H9 (cell line): ENCODE measurements at regions not wholly inside any gene's neighbourhood (a gene's known extent, or its start where the extent isn't known, plus 50 kb on each side); places are given as distances from the start of the nearest gene placed in this dataset.

ENCODE experiments used
- DNase-seq: peaks from one replicate; pipeline ENCODE4 v3.0.0-alpha.2; 2017
- H2AFZ ChIP-seq: one replicate; pipeline ENCODE4 v1.6.1; 2013; ENCODE audit warnings: mild to moderate bottlenecking, low read length, control low read depth, moderate library complexity
- H2AK5ac ChIP-seq: 2 replicates; pipeline ENCODE4 v1.6.1; 2013; ENCODE audit warnings: low read length, control low read depth, mixed read lengths; ENCODE audit not compliant: insufficient read length
- H2BK120ac ChIP-seq: one replicate; pipeline ENCODE4 v1.6.1; 2013; ENCODE audit warnings: low read depth, mild to moderate bottlenecking, low read length, control low read depth, inconsistent platforms; ENCODE audit not compliant: poor library complexity, severe bottlenecking
- H2BK12ac ChIP-seq: 2 replicates; pipeline ENCODE4 v1.6.1; 2013; ENCODE audit warnings: low read length, control low read depth, mixed read lengths, low read depth; ENCODE audit not compliant: insufficient read length
- H2BK15ac ChIP-seq: 2 replicates; pipeline ENCODE4 v1.6.1; 2013; ENCODE audit warnings: low read depth, low read length, control low read depth
- H2BK20ac ChIP-seq: one replicate; pipeline ENCODE4 v1.6.1; 2013; ENCODE audit warnings: low read depth, mild to moderate bottlenecking, low read length, control low read depth, inconsistent platforms; ENCODE audit not compliant: poor library complexity, severe bottlenecking
- H2BK5ac ChIP-seq: 2 replicates; pipeline ENCODE4 v1.6.1; 2013; ENCODE audit warnings: low read length, control low read depth, mixed read lengths; ENCODE audit not compliant: insufficient read length
- H3K14ac ChIP-seq: 2 replicates; pipeline ENCODE4 v1.6.1; 2013; ENCODE audit warnings: low read length, control low read depth; ENCODE audit not compliant: insufficient read depth
- H3K18ac ChIP-seq: 2 replicates; pipeline ENCODE4 v1.6.1; 2013; ENCODE audit warnings: low read depth, mild to moderate bottlenecking, mixed read lengths, low read length, control low read depth; ENCODE audit not compliant: insufficient read length
- H3K23ac ChIP-seq: 2 replicates; pipeline ENCODE4 v1.6.1; 2013; ENCODE audit warnings: low read length, control low read depth, mixed read lengths, low read depth; ENCODE audit not compliant: insufficient read length
- H3K23me2 ChIP-seq: 2 replicates; pipeline ENCODE4 v1.6.1; 2013; ENCODE audit warnings: low read depth, mild to moderate bottlenecking, mixed read lengths, low read length, control low read depth; ENCODE audit not compliant: insufficient read length, poor library complexity, severe bottlenecking
- H3K27ac ChIP-seq: 2 replicates; pipeline ENCODE4 v1.5.1; 2013; ENCODE audit warnings: low read length, control low read depth, mixed read lengths, low read depth; ENCODE audit not compliant: insufficient read length
- H3K27me3 ChIP-seq: 2 replicates; pipeline ENCODE4 v1.6.1; 2013; ENCODE audit warnings: low read length, control low read depth, inconsistent platforms; ENCODE audit not compliant: insufficient read depth
- H3K4ac ChIP-seq: 2 replicates; pipeline ENCODE4 v1.6.1; 2013; ENCODE audit warnings: low read depth, mild to moderate bottlenecking, control low read depth, inconsistent platforms, low read length, moderate library complexity
- H3K4me1 ChIP-seq: 2 replicates; pipeline ENCODE4 v1.6.1; 2013; ENCODE audit warnings: low read length, control low read depth, inconsistent platforms; ENCODE audit not compliant: insufficient read depth
- H3K4me2 ChIP-seq: 2 replicates; pipeline ENCODE4 v1.6.1; 2013; ENCODE audit warnings: low read length, control low read depth, mixed read lengths; ENCODE audit not compliant: insufficient read length, insufficient read depth
- H3K56ac ChIP-seq: 2 replicates; pipeline ENCODE4 v1.6.1; 2013; ENCODE audit warnings: low read depth, mild to moderate bottlenecking, mixed read lengths, low read length, control low read depth; ENCODE audit not compliant: insufficient read length
- H3K79me1 ChIP-seq: 2 replicates; pipeline ENCODE4 v1.6.1; 2013; ENCODE audit warnings: low read depth, mild to moderate bottlenecking, moderate library complexity, low read length, control low read depth, inconsistent platforms; ENCODE audit not compliant: insufficient read depth, poor library complexity, severe bottlenecking
- H3K79me2 ChIP-seq: 2 replicates; pipeline ENCODE4 v1.6.1; 2013; ENCODE audit warnings: low read length, control low read depth, inconsistent platforms; ENCODE audit not compliant: insufficient read depth
- H3K9ac ChIP-seq: 2 replicates; pipeline ENCODE4 v1.6.1; 2013; ENCODE audit warnings: low read length, control low read depth, mixed read lengths; ENCODE audit not compliant: insufficient read length; ENCODE audit errors: extremely low read depth
- H3K9me3 ChIP-seq: one replicate; pipeline ENCODE4 v1.6.1; 2013; ENCODE audit warnings: low read depth, low read length, inconsistent platforms; ENCODE audit not compliant: control insufficient read depth
- H3T11ph ChIP-seq: one replicate; pipeline ENCODE4 v1.6.1; 2013; ENCODE audit warnings: mild to moderate bottlenecking, low read length, control low read depth, inconsistent platforms
- H4K20me1 ChIP-seq: one replicate; pipeline ENCODE4 v1.6.1; 2013; ENCODE audit not compliant: control insufficient read depth, insufficient read length, insufficient read depth
- H4K5ac ChIP-seq: 2 replicates; pipeline ENCODE4 v1.6.1; 2013; ENCODE audit warnings: low read depth, mild to moderate bottlenecking, mixed read lengths, low read length, control low read depth; ENCODE audit not compliant: insufficient read length
- H4K8ac ChIP-seq: replicated peaks from 2 replicates; pipeline ENCODE4 v1.6.1; 2013; ENCODE audit warnings: low read length, control low read depth, mixed read lengths, low read depth; ENCODE audit not compliant: insufficient read length
- H4K91ac ChIP-seq: 2 replicates; pipeline ENCODE4 v1.6.1; 2013; ENCODE audit warnings: low read depth, mild to moderate bottlenecking, moderate library complexity, mixed read lengths, low read length, control low read depth; ENCODE audit not compliant: insufficient read length
- H3K27ac Mint-ChIP-seq, 3 experiments: 2 replicates in 2 of 3; 3 replicates in 1 of 3; pipeline ENCODE4 v1.8.0; 2020 to 2021; ENCODE audit warnings: mixed read lengths in 3 of 3, mild to moderate bottlenecking in 1 of 3, moderate library complexity in 1 of 3
- H3K27me3 Mint-ChIP-seq: 2 replicates; pipeline ENCODE4 v1.8.0; 2021; ENCODE audit warnings: low read depth, mild to moderate bottlenecking, moderate library complexity, mixed read lengths
- H3K36me3 Mint-ChIP-seq, 3 experiments: 2 replicates in 2 of 3; 3 replicates in 1 of 3; pipeline ENCODE4 v1.8.0; 2020 to 2021; ENCODE audit warnings: low read depth in 3 of 3, mixed read lengths in 3 of 3; ENCODE audit not compliant: insufficient read depth in 1 of 3
- H3K4me1 Mint-ChIP-seq, 2 experiments: 2 replicates each; pipeline ENCODE4 v1.8.0; 2020; ENCODE audit warnings: mixed read lengths in 2 of 2
- H3K4me3 Mint-ChIP-seq, 2 experiments: 2 replicates in 1 of 2; 3 replicates in 1 of 2; pipeline ENCODE4 v1.8.0; 2020 to 2021; ENCODE audit warnings: mild to moderate bottlenecking in 2 of 2, mixed read lengths in 2 of 2, moderate library complexity in 1 of 2
- H3K9me3 Mint-ChIP-seq, 2 experiments: 2 replicates in 1 of 2; 3 replicates in 1 of 2; pipeline ENCODE4 v1.8.0; 2020; ENCODE audit warnings: mild to moderate bottlenecking in 2 of 2, mixed read lengths in 2 of 2, moderate library complexity in 1 of 2
- CTCF ChIP-seq: fragments of 200-600 bp; sonication (generic); conservative IDR thresholded peaks from 3 replicates; pipeline ENCODE4 v1.8.0; 2021; ENCODE audit warnings: antibody characterized with exemption, mild to moderate bottlenecking
- WGBS: extraction: QIAGEN DNeasy Blood & Tissue Kit; methylation state at CpG from one replicate; pipeline ENCODE4 v1.1.7; 2013; ENCODE audit warnings: missing lambda C conversion rate, low lambda C conversion rate, mixed read lengths; ENCODE audit not compliant: insufficient read length; ENCODE audit errors: extremely low coverage; 5-methylcytosine and 5-hydroxymethylcytosine counted together

GRCh38 chrX:1781766-1782165 lies 166.9 kb downstream of the ASMT start:
- no peak overlapping the region for H2BK120ac ChIP-seq
- no peak overlapping the region for H2BK20ac ChIP-seq
- no CpG with 5 or more reads among the region's 11 CpGs for WGBS
- no peak overlapping the region for H3K27ac ChIP-seq
- no peak overlapping the region for H2AK5ac ChIP-seq
- no peak overlapping the region for H2BK15ac ChIP-seq
- Mint-ChIP-seq H3K4me1 (no peaks in the 10 kb centered on the region), H3K9me3 (peaks cover 13% of the 10 kb centered on the region in 2 experiments), H3K27me3 (no peaks in the 10 kb centered on the region; the same call in 1 of the 2 replicates), H3K36me3 (peaks cover 8 to 19% (median 8%) of the 10 kb centered on the region in 3 experiments), H3K27ac (no peak overlapping the region), H3K4me3 (no peak overlapping the region)
- no peak overlapping the region for H3K14ac ChIP-seq
- H3K23me2 ChIP-seq: no peaks in the 10 kb centered on the region
- H4K91ac ChIP-seq: no peak overlapping the region
- no peak overlapping the region for H2AFZ ChIP-seq
- H3K9ac ChIP-seq: no peak overlapping the region
- no peak overlapping the region for H2BK5ac ChIP-seq
- no peak overlapping the region for H3T11ph ChIP-seq
- no peaks in the 10 kb centered on the region for H4K20me1 ChIP-seq
- no peak overlapping the region for H4K5ac ChIP-seq
- no peak overlapping the region for H4K8ac ChIP-seq
- no peak overlapping the region for H3K23ac ChIP-seq
- no peak overlapping the region for H3K4ac ChIP-seq
- H3K79me1 ChIP-seq: no peaks in the 10 kb centered on the region
- H3K27me3 ChIP-seq: no peaks in the 10 kb centered on the region
- no peak for TF ChIP-seq CTCF
- no peaks in the 10 kb centered on the region for H3K9me3 ChIP-seq
- DNase-seq: no peak
- no peak overlapping the region for H3K56ac ChIP-seq
- H2BK12ac ChIP-seq: no peak overlapping the region
- H3K79me2 ChIP-seq: no peaks in the 10 kb centered on the region
- H3K4me1 ChIP-seq: no peaks in the 10 kb centered on the region
- H3K18ac ChIP-seq: no peak overlapping the region
- H3K4me2 ChIP-seq: no peak overlapping the region
